ENCODE measurements at regions not wholly inside any gene's neighbourhood (a gene's known extent, or its start where the extent isn't known, plus 50 kb on each side); places are given as distances from the start of the nearest gene placed in this dataset.

- DNase-seq (no peak), ATAC-seq (no peak)
These were observed 165.8 kb upstream of the CYSLTR1 start for GRCh38 chrX:78493180-78493579.

- ATAC-seq: no peak
- no peak for DNase-seq
These were observed 149.3 kb upstream of the CYSLTR1 start for GRCh38 chrX:78476701-78477100.

- DNase-seq (no peak), ATAC-seq (no peak)
These were observed 129.5 kb upstream of the CYSLTR1 start for GRCh38 chrX:78456909-78457308.

- no peak for DNase-seq
These were observed 128.5 kb upstream of the CYSLTR1 start for GRCh38 chrX:78455901-78456300.

GRCh38 chrX:78452356-78452755 lies 124.9 kb upstream of the CYSLTR1 start:
- DNase-seq: no peak
- ATAC-seq: no peak

More at GRCh38 chrX:78455901-78456300, 128.5 kb upstream of the CYSLTR1 start:
- ATAC-seq: no peak

- no peak for DNase-seq
- ATAC-seq: no peak
These were observed 110.2 kb upstream of the CYSLTR1 start for GRCh38 chrX:78437621-78438020.

- DNase-seq (no peak), ATAC-seq (no peak)
These were observed 101.8 kb upstream of the CYSLTR1 start for GRCh38 chrX:78429172-78429571.

- ATAC-seq (no peak), DNase-seq (no peak)
These were observed 61.3 kb upstream of the CYSLTR1 start for GRCh38 chrX:78388663-78389062.

GRCh38 chrX:78387364-78387763 lies 60.0 kb upstream of the CYSLTR1 start:
- DNase-seq (no peak), ATAC-seq (no peak)

- no peak for ATAC-seq
- DNase-seq: no peak
These were observed 57.1 kb upstream of the CYSLTR1 start for GRCh38 chrX:78384486-78384885.

GRCh38 chrX:78383594-78383993 lies 56.2 kb upstream of the CYSLTR1 start:
- DNase-seq (no peak), ATAC-seq (no peak)

- DNase-seq: no peak
These were observed 51.2 kb upstream of the CYSLTR1 start for GRCh38 chrX:78378476-78379115.

More at GRCh38 chrX:78378476-78379115, 51.2 kb upstream of the CYSLTR1 start:
- ATAC-seq: no peak

Measured in stimulated activated naive CD8-positive, alpha-beta T cell treated with anti-CD3 and anti-CD28 coated beads, Interleukin-15, Interleukin-2, amounts not matched to agents 100 U/mL and 50 U/mL, for 24 hours (primary cell).